ENCODE measurements at regions not wholly inside any gene's neighbourhood (a gene's known extent, or its start where the extent isn't known, plus 50 kb on each side); places are given as distances from the start of the nearest gene placed in this dataset.

GRCh38 chr13:47178090-47178950 is 281.5 kb upstream of the HTR2A start:
- 72% methylated on average over 5 of the region's 5 CpGs for WGBS
- Histone ChIP-seq H3K27me3 (ENCODE audit: control insufficient read depth in 4 of 4, insufficient read depth in 4 of 4, low read length in 3 of 4) (no peaks in the 10 kb centered on the region), H3K4me1 (ENCODE audit: control insufficient read depth in 4 of 4, insufficient read depth in 4 of 4, low read length in 3 of 4) (no peaks in the 10 kb centered on the region), H3K9me3 (ENCODE audit: control insufficient read depth in 4 of 4, low read length in 3 of 4) (no peaks in the 10 kb centered on the region), H3K27ac (ENCODE audit: low read depth in 1 of 2, low read length in 2 of 2) (no peak overlapping the region), H3K9ac (ENCODE audit: low read depth in 1 of 2, low read length in 2 of 2) (no peak overlapping the region), H3K4me3 (ENCODE audit: low read depth in 1 of 3, low read length in 3 of 3) (no peak overlapping the region), H3K36me3 (ENCODE audit: control insufficient read depth in 4 of 4, insufficient read depth in 3 of 4, low read depth in 1 of 4, low read length in 3 of 4) (no peaks in the 10 kb centered on the region)
- DNase-seq (ENCODE audit: low spot score), result no peak
- no peak for TF ChIP-seq NR2F2 (IDR thresholded peaks at IDR 0.05)
- TF ChIP-seq GABPA (IDR thresholded peaks at IDR 0.05 in 1 of 2, conservative IDR thresholded peaks at IDR 0.05 in 1 of 2), result no peak
- TF ChIP-seq ATF3 (IDR thresholded peaks at IDR 0.05), result no peak
- no peak for TF ChIP-seq SP1 (IDR thresholded peaks at IDR 0.05)
- no peak for TF ChIP-seq RXRA (IDR thresholded peaks at IDR 0.05)
- TF ChIP-seq YY1 (IDR thresholded peaks at IDR 0.05), result no peak
- TF ChIP-seq JUND (IDR thresholded peaks at IDR 0.05), result no peak
- TF ChIP-seq HNF4A (conservative IDR thresholded peaks at IDR 0.05), result no peak
- no peak for TF ChIP-seq ZBTB33 (IDR thresholded peaks at IDR 0.05)
- no peak for TF ChIP-seq REST (IDR thresholded peaks at IDR 0.05)
- TF ChIP-seq EGR1 (IDR thresholded peaks at IDR 0.05; ENCODE audit: low read depth in 2 of 2), result no peak
- no peak for TF ChIP-seq FOXA2 (IDR thresholded peaks at IDR 0.05)
- no peak for TF ChIP-seq MAX (IDR thresholded peaks at IDR 0.05)
- TF ChIP-seq CTCF (IDR thresholded peaks at IDR 0.05; ENCODE audit: low read depth, low read length, missing input control), result no peak
- TF ChIP-seq TAF1 (conservative IDR thresholded peaks at IDR 0.05), result no peak
- no peak for TF ChIP-seq HNF4G (IDR thresholded peaks at IDR 0.05)
